HL-60 (cell line): ENCODE measurements at regions not wholly inside any gene's neighbourhood (a gene's known extent, or its start where the extent isn't known, plus 50 kb on each side); places are given as distances from the start of the nearest gene placed in this dataset.

ENCODE experiments used
- CTCF ChIP-seq: IDR thresholded peaks from one replicate; pipeline ENCODE4 v1.5.1; 2011; ENCODE audit warnings: low read length, control low read depth, inconsistent platforms; ENCODE audit not compliant: insufficient read depth
- GABPA ChIP-seq: IDR thresholded peaks from 2 replicates; pipeline ENCODE4 v1.6.1; 2012; ENCODE audit warnings: low read depth
- POLR2AphosphoS5 ChIP-seq: IDR thresholded peaks from 2 replicates; pipeline ENCODE4 v1.6.1; 2012; ENCODE audit warnings: low read depth
- REST ChIP-seq: IDR thresholded peaks from 2 replicates; pipeline ENCODE4 v1.6.1; 2012; ENCODE audit warnings: low read depth; ENCODE audit not compliant: insufficient replicate concordance
- SPI1 ChIP-seq: IDR thresholded peaks from 2 replicates; pipeline ENCODE4 v1.6.1; 2012; ENCODE audit warnings: low read depth, mild to moderate bottlenecking, borderline replicate concordance

GRCh38 chr17:22435231-22435974, 743.1 kb downstream of the KCNJ18 start:
- no peak for TF ChIP-seq CTCF
- no peak for TF ChIP-seq POLR2AphosphoS5
- no peak for TF ChIP-seq SPI1
- TF ChIP-seq REST: no peak
- TF ChIP-seq GABPA: no peak
